Activated effector memory CD4-positive, alpha-beta T cell treated with anti-CD3 and anti-CD28 coated beads, Interleukin-2, amount 50 U/mL, for 16 hours (primary cell): ENCODE measurements at regions not wholly inside any gene's neighbourhood (a gene's known extent, or its start where the extent isn't known, plus 50 kb on each side); places are given as distances from the start of the nearest gene placed in this dataset.

Experiments used
- DNase-seq: peaks from one replicate; pipeline ENCODE4 v3.0.0-alpha.2; 2020

- DNase-seq, result no peak
These were observed 223.3 kb downstream of the SEC61B start for GRCh38 chr9:99445371-99445891.

- no peak for DNase-seq
These were observed 223.8 kb downstream of the SEC61B start for GRCh38 chr9:99445920-99446319.

- DNase-seq, result no peak
These were observed 225.9 kb downstream of the SEC61B start for GRCh38 chr9:99447951-99448350.

- DNase-seq, result no peak
These were observed 227.6 kb downstream of the SEC61B start for GRCh38 chr9:99449726-99450125.

- no peak for DNase-seq
These were observed 229.1 kb downstream of the SEC61B start for GRCh38 chr9:99451112-99451606.

- no peak for DNase-seq
These were observed 235.3 kb downstream of the SEC61B start for GRCh38 chr9:99457406-99457805.

- DNase-seq, result no peak
These were observed 235.9 kb downstream of the SEC61B start for GRCh38 chr9:99457981-99458380.

GRCh38 chr9:99459919-99460318, 237.8 kb downstream of the SEC61B start:
- no peak for DNase-seq

GRCh38 chr9:99463131-99463530, 241.0 kb downstream of the SEC61B start:
- no peak for DNase-seq

GRCh38 chr9:99464568-99464967, 242.5 kb downstream of the SEC61B start:
- DNase-seq, result no peak

- DNase-seq, result no peak
These were observed 243.3 kb downstream of the SEC61B start for GRCh38 chr9:99465231-99465907.

- no peak for DNase-seq
These were observed 244.0 kb downstream of the SEC61B start for GRCh38 chr9:99466104-99466503.

GRCh38 chr9:99466781-99467180, 244.7 kb downstream of the SEC61B start:
- DNase-seq, result no peak

GRCh38 chr9:99471033-99471432, 249.0 kb downstream of the SEC61B start:
- DNase-seq, result no peak

- no peak for DNase-seq
These were observed 250.3 kb downstream of the SEC61B start for GRCh38 chr9:99472240-99472915.

GRCh38 chr9:99472916-99473245, 250.8 kb downstream of the SEC61B start:
- no peak for DNase-seq

GRCh38 chr9:99474186-99474585, 252.1 kb downstream of the SEC61B start:
- DNase-seq, result no peak

GRCh38 chr9:99475401-99476065, 253.5 kb downstream of the SEC61B start:
- DNase-seq, result no peak

- DNase-seq, result no peak
These were observed 256.5 kb downstream of the SEC61B start for GRCh38 chr9:99478469-99479027.

GRCh38 chr9:99479929-99480328, 257.8 kb downstream of the SEC61B start:
- no peak for DNase-seq

- no peak for DNase-seq
These were observed 263.4 kb downstream of the SEC61B start for GRCh38 chr9:99485459-99485858.

GRCh38 chr9:99486684-99487083, 264.6 kb downstream of the SEC61B start:
- no peak for DNase-seq
